CD14-positive monocyte (primary cell): ENCODE measurements at regions not wholly inside any gene's neighbourhood (a gene's known extent, or its start where the extent isn't known, plus 50 kb on each side); places are given as distances from the start of the nearest gene placed in this dataset.

Experiments
- DNase-seq, 3 donors: peaks; one replicate each; pipeline ENCODE4 v3.0.0-alpha.2; 2011 to 2022
- H2AFZ ChIP-seq: 2 replicates; pipeline ENCODE4 v1.6.0; 2012; ENCODE audit warnings: mild to moderate bottlenecking, low read depth, low read length, inconsistent platforms; ENCODE audit not compliant: insufficient read depth, poor library complexity, severe bottlenecking
- H3K27ac ChIP-seq, 2 donors: 1 replicate in 1 of 2; 2 replicates in 1 of 2; pipeline ENCODE4 v1.5.1; 2012 to 2013; ENCODE audit warnings: low read length in 2 of 2, control low read depth in 1 of 2, inconsistent platforms in 1 of 2, low read depth in 1 of 2, mild to moderate bottlenecking in 1 of 2
- H3K27me3 ChIP-seq, 2 donors: one replicate each; pipeline versions ENCODE4 v1.6.0 to v1.6.1; 2011 to 2013; ENCODE audit warnings: low read length in 2 of 2; ENCODE audit not compliant: control insufficient read depth in 2 of 2, insufficient read depth in 2 of 2
- H3K36me3 ChIP-seq, 2 donors: replicated peaks in 1 of 2; 1 replicate in 1 of 2; 2 replicates in 1 of 2; pipeline versions ENCODE4 v1.5.1 to v1.6.1; 2012 to 2013; ENCODE audit warnings: low read length in 2 of 2, control low read depth in 1 of 2, inconsistent platforms in 1 of 2, mild to moderate bottlenecking in 1 of 2; ENCODE audit not compliant: insufficient read depth in 2 of 2, control insufficient read depth in 1 of 2
- H3K4me1 ChIP-seq, 2 donors: 1 replicate in 1 of 2; 2 replicates in 1 of 2; pipeline versions ENCODE4 v1.5.1 to v1.6.1; 2012 to 2013; ENCODE audit warnings: low read length in 2 of 2, control low read depth in 1 of 2, inconsistent platforms in 1 of 2, mild to moderate bottlenecking in 1 of 2, moderate library complexity in 1 of 2; ENCODE audit not compliant: insufficient read depth in 2 of 2, control insufficient read depth in 1 of 2
- H3K4me2 ChIP-seq: replicated peaks from 2 replicates; pipeline ENCODE3; 2012; ENCODE audit warnings: low read length, moderate library complexity, mild to moderate bottlenecking; ENCODE audit not compliant: poor library complexity, severe bottlenecking; ENCODE audit errors: extremely low read depth
- H3K4me3 ChIP-seq, 3 experiments: fragments of 200-600 bp in 1 of 3; sonication (generic) in 1 of 3; replicated peaks in 1 of 3; 1 replicate in 2 of 3; 2 replicates in 1 of 3; pipeline ENCODE4 v1.5.1; 2011 to 2013; ENCODE audit warnings: low read length in 3 of 3, mild to moderate bottlenecking in 3 of 3, control low read depth in 2 of 3, low read depth in 2 of 3, inconsistent platforms in 1 of 3, moderate library complexity in 1 of 3
- H3K79me2 ChIP-seq: 2 replicates; pipeline ENCODE4 v1.6.0; 2012; ENCODE audit warnings: mild to moderate bottlenecking, control low read depth, inconsistent platforms, low read length, moderate library complexity; ENCODE audit not compliant: insufficient read depth
- H3K9ac ChIP-seq: 2 replicates; pipeline ENCODE4 v1.6.0; 2017; ENCODE audit warnings: low read length, mild to moderate bottlenecking; ENCODE audit not compliant: insufficient read depth, poor library complexity, severe bottlenecking
- H3K9me3 ChIP-seq, 2 donors: replicated peaks in 1 of 2; 1 replicate in 1 of 2; 2 replicates in 1 of 2; pipeline versions ENCODE4 v1.5.1 to v1.6.1; 2012 to 2013; ENCODE audit warnings: low read length in 2 of 2, control low read depth in 1 of 2; ENCODE audit not compliant: control insufficient read depth in 1 of 2, insufficient read depth in 1 of 2
- H4K20me1 ChIP-seq: 2 replicates; pipeline ENCODE4 v1.6.0; 2012; ENCODE audit warnings: mild to moderate bottlenecking, low read length, control low read depth, moderate library complexity; ENCODE audit not compliant: insufficient read depth
- H3K27ac Mint-ChIP-seq, 7 donors: one replicate each; pipeline ENCODE4 v1.8.0; 2020; ENCODE audit warnings: mild to moderate bottlenecking in 7 of 7, mixed read lengths in 7 of 7, moderate library complexity in 6 of 7, inconsistent platforms in 2 of 7
- H3K27me3 Mint-ChIP-seq, 3 donors: one replicate each; pipeline ENCODE4 v1.8.0; 2021 to 2022; ENCODE audit warnings: low read depth in 3 of 3, mild to moderate bottlenecking in 3 of 3, mixed read lengths in 3 of 3, moderate library complexity in 3 of 3, inconsistent platforms in 1 of 3
- H3K36me3 Mint-ChIP-seq, 2 donors: one replicate each; pipeline ENCODE4 v1.8.0; 2020; ENCODE audit warnings: mixed read lengths in 2 of 2, inconsistent platforms in 1 of 2, mild to moderate bottlenecking in 1 of 2
- H3K4me1 Mint-ChIP-seq: one replicate; pipeline ENCODE4 v1.8.0; 2020; ENCODE audit warnings: mild to moderate bottlenecking, mixed read lengths
- H3K4me3 Mint-ChIP-seq, 2 donors: one replicate each; pipeline ENCODE4 v1.8.0; 2020; ENCODE audit warnings: mild to moderate bottlenecking in 2 of 2, mixed read lengths in 2 of 2, moderate library complexity in 1 of 2
- H3K9me3 Mint-ChIP-seq, 7 donors: one replicate each; pipeline ENCODE4 v1.8.0; 2020 to 2022; ENCODE audit warnings: mixed read lengths in 7 of 7, mild to moderate bottlenecking in 6 of 7, moderate library complexity in 6 of 7, inconsistent platforms in 2 of 7
- CTCF ChIP-seq: fragments of 200-600 bp; IDR thresholded peaks from one replicate; pipeline ENCODE4 v1.8.0; 2022; ENCODE audit warnings: antibody characterized with exemption, mild to moderate bottlenecking
- WGBS: methylation state at CpG from one replicate; pipeline ENCODE4 v1.1.5; 2013; ENCODE audit warnings: missing lambda C conversion rate; ENCODE audit not compliant: insufficient coverage; 5-methylcytosine and 5-hydroxymethylcytosine counted together
- intact Hi-C, 2 donors: fragments of 100-400 bp; cut with micrococcal nuclease; formaldehyde crosslinking; loops; one replicate each; pipeline versions ENCODE4 v1.15.0 to v1.15.1; 2023

- intact Hi-C loops = no loop called here
- WGBS = 86% methylated on average over 11 of the region's 16 CpGs
- H2AFZ ChIP-seq = no peak overlapping the region
Measured at GRCh38 chr2:3039188-3040065, 338.2 kb downstream of the EIPR1 start.

GRCh38 chr2:3038636-3039035 lies 339.0 kb downstream of the EIPR1 start:
- Mint-ChIP-seq H3K4me1 (no peaks in the 10 kb centered on the region), H3K4me3 (no peak overlapping the region), H3K27ac (no peak overlapping the region), H3K9me3 (peaks cover 3 to 32% (median 14%) of the 10 kb centered on the region in 7 donors), H3K27me3 (peaks cover 0 to 4% (median 2%) of the 10 kb centered on the region in 3 donors), H3K36me3 (no peaks in the 10 kb centered on the region)
- intact Hi-C loops = no loop called here
- Histone ChIP-seq H4K20me1 (no peaks in the 10 kb centered on the region), H3K9me3 (peaks cover 7 to 32% of the 10 kb centered on the region in 2 donors), H3K4me2 (no peak overlapping the region), H3K9ac (no peak overlapping the region), H2AFZ (no peak overlapping the region), H3K4me3 (no peak overlapping the region), H3K27me3 (no peaks in the 10 kb centered on the region), H3K27ac (no peak overlapping the region), H3K36me3 (no peaks in the 10 kb centered on the region), H3K4me1 (no peaks in the 10 kb centered on the region), H3K79me2 (no peaks in the 10 kb centered on the region)
- no peak for DNase-seq
- 90% methylated on average over 11 of the region's 12 CpGs for WGBS
- TF ChIP-seq CTCF = no peak

More at GRCh38 chr2:3039188-3040065, 338.2 kb downstream of the EIPR1 start:
- H3K9ac ChIP-seq = no peak overlapping the region
- H3K27ac ChIP-seq = no peak overlapping the region
- no peak for TF ChIP-seq CTCF
- DNase-seq = no peak
- no peaks in the 10 kb centered on the region for H3K4me1 ChIP-seq
- no peak overlapping the region for H3K4me2 ChIP-seq
- H3K27me3 ChIP-seq = no peaks in the 10 kb centered on the region
- no peaks in the 10 kb centered on the region for H3K4me1 Mint-ChIP-seq
- H3K4me3 ChIP-seq = no peak overlapping the region
- H3K27me3 Mint-ChIP-seq = peaks cover 0 to 4% (median 2%) of the 10 kb centered on the region in 3 donors
- no peaks in the 10 kb centered on the region for H3K36me3 ChIP-seq
- no peak overlapping the region for H3K4me3 Mint-ChIP-seq
- H4K20me1 ChIP-seq = no peaks in the 10 kb centered on the region
- H3K79me2 ChIP-seq = no peaks in the 10 kb centered on the region
- H3K36me3 Mint-ChIP-seq = no peaks in the 10 kb centered on the region
- H3K9me3 ChIP-seq = peaks cover 7 to 32% of the 10 kb centered on the region in 2 donors
- H3K9me3 Mint-ChIP-seq = peaks cover 3 to 32% (median 14%) of the 10 kb centered on the region in 7 donors
- H3K27ac Mint-ChIP-seq = peak overlapping the region in 1 of 7 donors; percentile 64
